CMK (cell line): ENCODE measurements at regions not wholly inside any gene's neighbourhood (a gene's known extent, or its start where the extent isn't known, plus 50 kb on each side); places are given as distances from the start of the nearest gene placed in this dataset.
"Not testable (repeated sequence)": the region's sequence is repeated elsewhere in the genome, so short reads cannot be mapped to it uniquely, and the experiment has no call there.

ENCODE experiments used
- DNase-seq: peaks from one replicate; pipeline ENCODE4 v3.0.0-alpha.2; 2010; ENCODE audit warnings: low read depth

DNA sequence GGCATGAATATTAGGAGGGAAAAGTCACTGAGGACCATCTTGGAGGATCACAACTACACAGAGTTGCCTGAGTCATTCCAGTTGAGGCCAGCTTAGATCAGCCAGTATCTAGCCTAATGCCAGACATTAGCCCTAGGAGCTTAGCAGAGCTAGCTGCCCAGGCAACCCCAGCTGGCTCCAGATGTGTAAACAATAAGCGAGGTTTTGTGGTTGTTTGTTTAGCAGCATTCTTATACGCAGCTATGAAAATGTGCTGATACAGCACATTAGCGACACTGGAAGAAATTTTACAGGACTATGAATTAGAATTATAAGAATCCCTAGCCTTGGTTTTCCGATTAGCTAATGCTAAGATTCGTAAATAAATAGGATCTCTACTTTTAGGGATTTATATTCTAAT, 59.3 kb downstream of the BTBD3 start:
- no peak for DNase-seq

DNA sequence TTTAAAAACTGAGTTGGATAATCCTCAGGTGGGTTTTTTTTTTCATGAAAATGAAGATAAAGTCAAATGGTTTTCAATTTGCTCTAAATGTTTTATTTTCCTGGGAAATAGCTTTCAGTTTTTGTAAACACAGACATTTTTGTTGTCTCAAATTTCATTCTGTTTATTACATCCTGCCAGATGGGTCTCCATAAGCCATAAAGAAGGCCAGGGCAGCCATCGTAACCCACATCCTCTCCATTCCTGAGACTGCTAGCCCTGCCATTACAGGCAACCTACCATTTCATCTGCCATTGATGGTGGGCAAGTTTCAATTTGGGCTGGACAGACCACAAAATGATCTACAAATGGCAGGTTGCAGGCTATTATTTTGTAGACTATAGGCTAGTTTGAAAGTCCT, 60.8 kb downstream of the BTBD3 start:
- DNase-seq = no peak

DNA sequence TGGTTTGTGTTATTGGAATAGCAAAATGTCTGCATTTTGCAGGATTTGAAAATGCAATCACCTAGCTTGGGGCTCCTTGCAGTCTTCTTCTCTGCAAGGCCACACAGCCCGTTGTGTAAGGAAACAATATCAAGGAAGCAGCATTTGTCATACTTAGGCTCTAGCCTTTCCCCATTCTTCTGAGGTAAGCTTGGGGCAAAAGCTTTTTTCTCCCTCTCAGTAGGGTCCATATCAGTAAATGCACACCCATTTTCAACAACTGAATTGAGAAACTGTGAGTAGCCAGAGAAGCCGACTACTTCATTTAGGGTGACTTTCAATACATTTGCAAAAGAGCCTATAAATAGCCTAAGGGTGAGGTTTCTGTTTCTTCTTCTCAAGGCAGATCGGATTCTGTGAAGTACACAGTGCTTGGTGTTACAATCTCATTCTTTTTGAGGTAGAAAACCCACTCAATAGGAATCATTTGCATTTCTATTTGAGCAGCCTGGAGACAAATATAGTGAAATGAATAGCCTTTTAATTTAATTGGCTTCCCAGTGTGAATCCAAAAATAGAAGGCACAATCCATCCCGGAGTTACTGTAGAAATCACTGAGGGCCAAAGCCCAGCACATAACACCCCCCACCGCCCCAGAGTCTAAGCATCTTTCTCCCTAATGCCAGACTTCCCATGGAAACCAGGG, 61.8 kb downstream of the BTBD3 start:
- DNase-seq = no peak

DNA sequence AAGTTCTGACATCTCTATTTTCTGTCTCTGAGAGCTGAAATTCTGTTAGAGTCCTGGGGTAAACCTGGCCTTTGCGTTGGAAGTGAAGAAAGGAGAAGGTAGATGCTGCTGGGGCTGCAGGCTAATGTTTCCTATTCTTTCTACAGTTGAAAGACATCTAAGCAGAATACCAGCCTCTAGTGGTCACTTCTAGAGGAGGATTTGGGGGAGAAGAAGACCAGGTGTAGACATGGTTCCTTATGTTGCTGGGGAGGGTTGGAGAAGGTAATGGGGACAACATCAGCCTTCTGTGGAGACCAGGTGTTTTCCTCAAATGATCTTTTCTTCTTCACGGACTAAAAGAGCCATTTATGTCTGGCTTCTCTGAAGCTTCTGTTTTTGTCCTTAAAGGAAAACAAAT, 62.6 kb downstream of the BTBD3 start:
- no peak for DNase-seq

DNA sequence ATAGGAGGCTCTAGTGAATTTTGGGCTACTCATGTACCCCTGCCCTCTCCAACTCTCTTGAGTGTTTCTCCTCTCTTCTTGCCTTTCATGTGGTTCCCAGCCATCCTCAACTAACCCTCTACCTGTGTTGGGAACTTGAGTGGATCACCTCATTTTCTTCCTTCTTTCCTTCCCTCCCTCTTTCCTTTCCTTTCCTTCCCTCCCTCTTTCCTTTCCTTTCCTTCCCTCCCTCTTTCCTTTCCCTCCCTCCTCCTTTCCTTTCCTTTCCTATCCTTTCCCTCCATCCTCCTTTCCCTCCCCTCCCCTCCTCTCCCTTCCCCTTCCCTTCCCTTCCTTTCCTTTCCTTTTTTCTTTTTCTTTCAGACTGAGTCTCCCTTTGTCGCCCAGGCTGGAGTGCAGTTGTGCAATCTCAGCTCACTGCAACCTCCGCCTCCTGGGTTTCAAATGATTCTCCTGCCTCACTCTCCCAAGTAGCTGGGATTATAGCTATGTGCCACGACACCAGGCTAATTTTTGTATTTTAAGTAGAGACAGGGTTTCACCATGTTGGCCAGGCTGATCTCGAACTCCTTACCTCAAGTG, 63.8 kb downstream of the BTBD3 start:
- DNase-seq = no peak

DNA sequence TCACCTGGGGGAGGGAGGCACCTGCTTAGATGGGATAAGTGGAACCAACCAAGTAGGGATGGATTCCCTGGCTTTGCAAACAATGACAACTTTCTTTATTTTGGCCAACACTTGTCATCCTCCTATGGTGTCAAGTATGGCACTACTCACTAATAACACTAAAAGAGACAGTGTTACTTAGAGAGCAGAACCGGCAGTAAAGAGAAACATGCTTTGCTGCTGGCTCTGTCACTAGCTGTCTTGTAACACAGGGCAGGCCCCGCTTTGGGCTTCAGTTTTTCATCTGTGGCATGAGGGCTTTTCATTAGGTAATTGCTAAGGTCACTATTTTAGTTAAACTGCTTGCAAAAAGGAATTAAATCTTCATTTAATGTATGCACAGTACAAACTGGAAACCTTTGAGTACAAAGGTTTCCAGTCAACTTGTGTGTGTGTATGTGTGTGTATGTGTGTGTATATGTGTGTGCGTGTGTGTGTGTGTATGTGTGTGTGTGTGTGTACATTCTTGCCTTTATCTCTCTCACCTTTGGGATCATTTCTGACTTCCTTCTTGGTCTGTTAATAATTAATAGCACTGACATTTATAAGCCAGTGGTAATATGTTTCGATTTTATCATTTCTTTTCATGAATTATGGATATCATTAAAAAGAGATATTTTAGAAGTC, 64.7 kb downstream of the BTBD3 start:
- DNase-seq = no peak

DNA sequence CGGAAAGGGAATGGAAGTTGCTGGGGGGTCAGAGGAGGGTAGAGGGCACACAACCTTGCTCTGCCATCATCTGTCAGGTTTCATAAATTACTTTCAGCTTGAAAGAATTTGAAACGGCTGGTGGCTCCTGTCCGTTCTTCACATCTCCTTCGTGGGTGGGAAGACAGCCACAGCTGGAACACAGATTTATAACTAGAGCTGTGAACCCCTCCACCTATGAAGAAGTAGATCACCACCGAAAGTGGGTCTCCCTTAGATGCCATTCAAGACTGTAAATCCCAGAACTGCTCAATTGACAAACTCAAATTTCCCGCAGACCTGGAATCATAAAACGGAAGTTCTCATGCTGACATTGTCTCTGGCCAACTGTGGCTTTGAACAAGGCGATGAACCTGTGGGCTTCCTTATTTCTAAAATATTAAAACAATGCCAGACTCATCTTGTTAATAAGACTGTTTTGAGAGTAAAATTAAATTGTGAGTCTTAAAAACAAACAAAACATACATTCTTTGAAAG, 65.3 kb downstream of the BTBD3 start:
- DNase-seq = no peak

DNA sequence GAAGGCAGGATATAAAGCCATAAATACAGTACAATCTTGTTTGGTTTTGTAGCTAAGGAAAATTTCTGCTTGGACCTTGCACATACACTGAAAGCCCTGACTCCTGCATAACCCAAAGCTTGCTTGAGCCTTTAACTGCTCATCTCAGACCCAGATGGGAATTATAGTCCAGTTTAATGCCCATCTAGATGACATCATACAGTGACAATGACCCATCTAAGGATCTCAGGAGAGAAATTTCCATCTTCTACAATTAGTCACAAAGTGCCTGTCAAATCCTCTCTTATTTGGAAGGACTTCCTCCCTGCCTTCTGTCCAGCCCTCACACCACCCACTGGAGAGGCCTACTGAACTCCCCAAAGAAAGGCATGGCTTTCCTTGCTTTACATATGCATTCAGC, 69.3 kb downstream of the BTBD3 start:
- DNase-seq = no peak

DNA sequence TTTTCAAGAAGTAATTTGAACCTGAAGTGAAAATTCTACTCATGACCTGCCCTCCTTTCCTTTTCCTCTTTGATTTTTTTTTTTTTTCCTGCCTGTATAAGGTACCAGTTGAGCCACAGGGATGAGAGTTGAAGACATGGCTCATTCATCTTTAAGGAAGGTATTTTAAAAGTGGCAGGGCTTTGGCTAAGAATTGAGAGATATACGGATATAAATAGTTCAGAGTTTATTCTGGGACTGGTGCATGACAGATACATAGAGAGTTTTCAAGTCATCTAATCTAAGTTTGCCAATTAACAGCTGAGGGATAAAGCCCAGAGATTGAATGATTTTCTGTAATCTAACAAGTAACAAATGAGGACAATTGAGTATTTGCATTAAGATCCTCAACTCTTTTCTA, 69.8 kb downstream of the BTBD3 start:
- no peak for DNase-seq

DNA sequence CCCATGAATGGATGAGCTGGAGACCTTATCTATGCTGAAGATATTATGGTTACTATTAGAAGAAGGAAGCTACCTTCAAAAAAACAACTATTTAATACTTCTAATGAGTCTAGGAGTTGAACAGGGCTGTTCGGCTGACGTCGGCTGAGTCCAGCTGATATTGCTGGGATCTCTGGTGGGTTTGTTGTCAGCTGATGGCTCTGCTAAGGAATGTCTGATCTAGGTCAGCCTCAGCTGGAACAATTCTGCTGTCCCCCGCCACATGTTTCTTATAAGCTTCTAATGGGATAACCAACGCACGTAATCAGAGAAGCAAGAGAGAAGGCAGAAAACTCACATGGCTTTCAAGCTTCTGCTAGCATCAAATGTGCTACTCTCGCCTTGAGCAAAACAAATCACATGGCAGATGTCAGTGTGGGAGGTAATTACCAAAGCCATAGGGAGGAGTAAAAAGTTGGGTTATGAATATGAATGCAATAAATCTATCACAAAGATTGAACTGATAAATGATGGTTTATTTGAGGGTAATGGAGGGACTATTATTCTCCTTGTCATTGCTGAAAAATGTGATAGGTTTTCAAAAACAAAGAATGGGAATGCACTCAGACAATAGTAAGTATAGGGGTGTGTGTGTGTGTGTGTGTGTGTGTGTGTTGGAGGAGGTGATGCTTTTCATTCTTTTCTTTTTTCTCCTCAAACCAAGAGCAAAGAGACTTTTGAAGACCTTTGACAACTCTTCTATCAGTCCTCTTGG, 71.5 kb downstream of the BTBD3 start:
- DNase-seq = no peak

DNA sequence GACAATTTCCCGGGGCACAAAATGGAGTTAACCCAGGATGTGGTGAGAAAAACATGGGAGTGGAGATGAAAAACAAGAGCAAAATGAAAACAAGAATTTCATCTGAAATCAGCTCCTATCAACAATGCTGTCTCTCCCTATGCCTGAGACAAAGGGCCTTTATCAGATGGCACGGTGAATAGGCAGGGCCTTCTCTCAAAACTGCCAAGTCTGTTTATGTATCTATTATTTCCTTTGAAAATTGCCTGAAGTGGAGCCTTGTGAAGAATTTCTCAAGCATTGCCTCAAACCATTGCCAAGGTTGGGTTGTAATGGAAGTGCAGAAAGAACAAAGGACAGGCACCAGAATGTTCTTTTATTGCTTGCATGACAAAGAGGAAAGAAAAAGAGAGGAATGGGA, 74.7 kb downstream of the BTBD3 start:
- DNase-seq = no peak

DNA sequence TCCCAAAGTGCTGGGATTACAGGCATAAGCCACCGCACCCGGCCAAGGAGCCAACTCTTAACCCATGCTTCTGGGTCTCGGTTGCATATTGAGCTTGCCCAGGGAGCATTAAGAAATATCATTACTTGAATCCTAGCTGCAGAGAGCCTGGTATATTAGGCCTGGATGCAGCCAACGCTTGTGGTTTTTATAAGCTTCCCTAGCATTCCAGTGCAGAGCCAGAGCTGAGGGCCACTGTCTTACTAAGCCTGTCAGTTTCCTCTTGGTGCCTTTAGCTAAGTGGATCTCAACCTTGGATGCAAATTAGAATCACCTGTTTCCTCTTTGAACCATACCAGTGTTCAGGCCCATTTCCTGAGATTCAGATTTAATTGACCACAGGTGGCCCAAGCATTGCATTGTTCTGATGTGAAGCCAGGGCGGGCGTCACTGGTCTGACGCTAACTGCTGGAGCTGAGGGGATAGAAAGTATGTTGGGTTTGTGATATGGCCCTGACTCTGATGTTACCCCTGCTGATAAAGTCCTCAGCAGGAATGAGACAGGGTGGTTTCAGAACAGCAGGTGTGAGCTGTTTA, 76.3 kb downstream of the BTBD3 start:
- DNase-seq = no peak

DNA sequence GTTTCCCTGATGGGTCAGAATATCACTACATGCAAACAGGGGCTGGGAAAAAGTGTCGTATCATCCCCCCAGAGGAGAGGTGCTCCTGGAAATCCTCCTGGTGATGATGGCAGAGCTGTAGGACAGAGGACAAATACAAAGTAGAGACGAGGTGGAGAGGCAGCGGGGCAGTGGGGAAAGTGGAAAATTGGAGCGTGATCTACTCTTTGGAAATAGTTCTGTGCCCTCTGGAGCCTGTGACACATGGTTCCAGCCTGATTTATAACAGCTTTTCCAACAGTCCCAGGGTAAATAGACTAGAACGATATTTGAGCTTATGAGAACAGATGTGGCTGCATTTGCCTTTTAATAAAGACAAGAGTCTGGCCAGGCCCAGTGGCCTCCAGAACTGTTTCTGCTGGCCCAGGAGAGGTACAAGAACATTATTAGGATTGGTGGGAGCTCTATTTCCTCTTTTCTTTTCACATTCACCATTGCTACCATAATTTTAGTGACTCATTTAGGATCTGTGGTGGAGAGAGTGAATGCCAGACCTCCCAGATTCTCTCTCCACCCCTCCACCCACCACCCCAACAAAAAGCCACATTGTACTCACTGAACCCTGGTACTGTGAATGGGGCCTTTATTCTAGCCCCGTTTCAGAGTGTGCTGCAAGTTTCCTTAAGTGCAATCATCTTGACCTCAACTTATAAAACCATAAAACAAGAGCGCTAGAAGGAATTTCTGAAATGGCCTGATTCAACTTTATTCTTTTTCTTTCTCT, 78.3 kb downstream of the BTBD3 start:
- no peak for DNase-seq

DNA sequence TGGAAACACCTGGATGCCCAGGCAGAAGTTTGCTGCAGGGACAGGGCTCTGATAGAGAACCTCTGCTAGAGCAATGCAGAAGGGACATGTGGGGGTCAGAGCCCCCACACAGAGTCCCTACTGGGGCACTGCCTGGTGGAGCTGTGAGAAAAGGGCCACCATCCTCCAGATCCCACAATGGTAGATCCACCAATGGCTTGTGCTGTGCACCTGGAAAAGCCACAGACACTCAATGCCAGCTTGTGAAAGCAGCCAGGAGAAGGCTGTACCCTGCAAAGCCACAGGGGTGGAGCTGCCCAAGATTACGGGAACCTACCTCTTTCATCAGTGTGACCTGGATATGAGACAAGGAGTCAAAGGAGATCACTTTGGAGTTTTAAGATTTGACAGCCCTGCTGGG, 87.1 kb downstream of the BTBD3 start:
- not testable (repeated sequence) for DNase-seq

DNA sequence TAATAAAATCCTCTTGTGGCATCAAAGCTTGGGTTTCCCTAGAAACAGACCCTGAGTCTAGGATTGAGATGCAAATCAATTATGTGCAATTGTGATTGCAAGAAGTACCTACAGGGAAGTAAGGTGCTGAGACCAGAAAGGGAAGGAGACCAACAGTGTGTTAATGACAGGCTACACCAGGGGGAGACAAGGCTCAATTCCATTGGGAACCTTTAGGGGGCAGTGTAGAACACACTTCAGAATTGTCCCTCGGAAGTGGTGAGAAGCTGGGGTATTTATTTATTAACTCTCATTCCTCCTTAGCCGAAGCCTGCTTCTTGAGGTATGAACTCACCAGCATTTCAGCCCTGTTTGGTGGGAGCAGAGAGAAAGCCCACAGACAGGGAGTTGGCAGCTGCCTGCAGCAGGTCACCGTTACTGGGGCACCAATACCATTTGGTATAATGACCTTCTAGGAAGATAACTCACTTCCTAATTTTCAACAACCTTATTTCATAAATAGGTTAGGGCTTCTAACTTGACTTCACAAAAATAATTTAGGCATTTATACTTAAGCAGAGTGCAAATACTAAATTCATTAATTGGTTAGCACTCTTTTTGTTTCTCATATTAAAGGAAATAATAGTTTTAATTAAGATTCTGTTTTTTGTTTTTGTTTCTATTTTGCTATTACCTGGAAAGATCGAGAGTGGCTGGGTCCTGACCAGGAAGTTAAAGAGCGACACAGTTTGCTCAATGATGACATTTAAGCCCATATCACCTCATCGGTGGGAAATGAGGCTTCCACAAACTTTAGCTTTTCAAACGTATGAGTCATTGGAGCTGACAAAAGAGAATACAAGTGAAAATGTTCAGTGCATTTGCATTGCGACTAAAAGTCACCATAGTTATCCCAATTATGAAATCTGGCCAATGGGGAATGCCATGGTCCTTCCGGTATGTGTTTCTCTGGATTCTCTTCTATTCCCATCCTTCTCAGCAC, 94.8 kb downstream of the BTBD3 start:
- DNase-seq = peak; percentile 45

DNA sequence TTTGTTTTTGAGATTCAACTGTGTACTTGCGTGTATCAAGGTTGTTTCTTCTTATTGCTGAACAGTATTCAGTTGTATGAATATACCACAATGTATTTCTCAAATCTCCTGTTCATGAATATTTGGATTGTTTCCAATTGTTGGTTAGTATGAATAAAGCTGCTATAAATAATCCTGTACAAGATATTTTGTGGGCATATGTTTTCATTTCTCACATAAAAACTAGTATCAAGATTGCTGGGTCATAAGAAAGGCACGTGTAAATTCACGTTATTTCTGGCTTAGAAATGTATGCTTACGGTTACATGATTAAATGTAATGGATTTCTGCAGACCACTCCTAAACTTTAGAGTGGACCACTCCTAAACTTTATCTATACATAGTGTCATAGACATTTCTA, 96.6 kb downstream of the BTBD3 start:
- no peak for DNase-seq

DNA sequence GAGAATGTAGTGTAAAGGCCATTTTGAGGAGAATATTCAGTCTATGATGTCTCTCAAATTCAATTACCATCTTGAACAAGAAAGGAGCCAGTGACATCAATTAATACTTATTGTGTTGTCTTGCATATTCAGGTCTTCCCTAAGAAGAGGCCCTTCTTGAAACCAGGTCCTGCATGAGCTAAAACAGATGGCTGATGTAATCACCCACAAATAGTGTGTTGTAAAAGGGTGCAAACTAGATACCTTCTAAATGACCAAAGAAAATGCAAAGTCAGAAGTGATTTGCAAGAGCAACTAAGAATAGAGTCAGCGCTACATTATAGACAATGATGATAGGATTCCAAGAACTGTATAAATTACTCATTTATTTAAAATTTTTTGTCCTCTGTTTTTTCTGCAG, 97.0 kb downstream of the BTBD3 start:
- no peak for DNase-seq

DNA sequence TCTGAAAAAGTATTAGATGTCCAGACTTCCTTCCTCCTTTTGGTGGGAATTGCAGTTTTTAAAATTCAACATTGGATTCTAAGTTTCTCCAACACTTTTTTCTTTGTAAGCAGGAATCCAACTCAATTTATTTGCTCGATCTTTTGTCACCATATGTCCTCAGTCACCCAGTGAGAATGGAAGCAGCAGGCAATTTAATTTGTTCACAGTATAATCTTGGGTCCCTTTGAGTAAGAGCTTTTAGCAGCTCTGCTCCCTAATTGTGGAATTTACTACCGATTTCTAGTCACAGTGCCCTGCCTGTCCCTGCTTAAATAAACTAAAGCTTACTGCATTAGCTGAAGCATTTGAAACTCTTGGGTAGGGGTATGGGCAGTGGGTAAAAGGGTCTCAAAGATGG, 98.6 kb downstream of the BTBD3 start:
- no peak for DNase-seq

DNA sequence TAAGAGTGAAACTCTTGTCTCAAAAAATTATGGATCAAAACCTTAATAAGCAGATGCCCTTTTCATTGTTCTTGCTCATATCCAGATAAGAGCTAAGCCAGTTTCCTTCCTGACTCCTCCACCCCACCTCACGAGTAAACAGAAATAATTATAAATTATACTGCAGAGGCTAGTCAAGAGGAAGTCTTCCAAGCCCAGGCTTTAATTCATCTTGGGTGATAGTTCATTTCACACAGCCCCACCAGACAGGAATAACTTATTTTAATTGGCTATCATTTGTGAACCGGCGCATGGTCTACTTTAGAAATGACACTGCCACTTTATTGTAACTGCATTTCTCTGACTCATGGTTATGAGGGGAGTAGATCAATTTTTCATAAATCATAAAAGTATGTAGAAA, 102.0 kb downstream of the BTBD3 start:
- DNase-seq = no peak

DNA sequence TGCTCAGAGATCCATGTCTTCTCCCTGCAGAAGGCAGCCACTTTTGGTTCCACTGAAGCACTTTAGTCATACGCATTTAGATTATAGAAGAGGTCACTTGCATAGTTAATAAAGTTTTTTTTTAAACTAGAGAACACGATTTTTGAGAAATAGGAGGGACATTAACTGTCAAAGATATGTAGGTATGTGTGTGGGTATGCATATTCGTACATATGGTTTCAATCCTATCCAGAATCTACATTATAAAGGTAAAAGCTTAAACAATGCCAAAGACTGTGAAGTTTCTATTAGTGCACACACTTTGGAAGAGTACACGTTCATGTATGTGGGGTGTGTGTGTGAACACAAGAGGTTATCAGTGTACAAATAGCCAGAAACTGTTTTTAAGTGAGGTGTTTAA, 103.2 kb downstream of the BTBD3 start:
- no peak for DNase-seq
